ENCODE measurements at regions not wholly inside any gene's neighbourhood (a gene's known extent, or its start where the extent isn't known, plus 50 kb on each side); places are given as distances from the start of the nearest gene placed in this dataset.

- Histone ChIP-seq H3K4me1 (ENCODE audit: control insufficient read depth, low read length) (no peaks in the 10 kb centered on the region), H3F3A (ENCODE audit: control insufficient read depth, insufficient read depth) (no peaks in the 10 kb centered on the region), H3K27ac (ENCODE audit: low read depth, low read length) (no peak overlapping the region), H3K9me3 (ENCODE audit: control insufficient read depth, insufficient read depth, low read length) (no peaks in the 10 kb centered on the region), H3K36me3 (ENCODE audit: control insufficient read depth, low read length) (no peaks in the 10 kb centered on the region), H3K4me3 (ENCODE audit: low read length) (no peak overlapping the region), H3K79me2 (ENCODE audit: control insufficient read depth, low read length) (no peaks in the 10 kb centered on the region), H3K27me3 (ENCODE audit: control insufficient read depth, low read length) (no peaks in the 10 kb centered on the region), H3K4me2 (ENCODE audit: low read length) (no peak overlapping the region), H4K20me1 (ENCODE audit: control insufficient read depth, insufficient read depth, low read depth, low read length) (no peaks in the 10 kb centered on the region), H3K9me2 (replicated peaks; ENCODE audit: control insufficient read depth, low read length) (no peaks in the 10 kb centered on the region; the same call in 1 of the 2 replicates)
- TF ChIP-seq, protein P1, sequence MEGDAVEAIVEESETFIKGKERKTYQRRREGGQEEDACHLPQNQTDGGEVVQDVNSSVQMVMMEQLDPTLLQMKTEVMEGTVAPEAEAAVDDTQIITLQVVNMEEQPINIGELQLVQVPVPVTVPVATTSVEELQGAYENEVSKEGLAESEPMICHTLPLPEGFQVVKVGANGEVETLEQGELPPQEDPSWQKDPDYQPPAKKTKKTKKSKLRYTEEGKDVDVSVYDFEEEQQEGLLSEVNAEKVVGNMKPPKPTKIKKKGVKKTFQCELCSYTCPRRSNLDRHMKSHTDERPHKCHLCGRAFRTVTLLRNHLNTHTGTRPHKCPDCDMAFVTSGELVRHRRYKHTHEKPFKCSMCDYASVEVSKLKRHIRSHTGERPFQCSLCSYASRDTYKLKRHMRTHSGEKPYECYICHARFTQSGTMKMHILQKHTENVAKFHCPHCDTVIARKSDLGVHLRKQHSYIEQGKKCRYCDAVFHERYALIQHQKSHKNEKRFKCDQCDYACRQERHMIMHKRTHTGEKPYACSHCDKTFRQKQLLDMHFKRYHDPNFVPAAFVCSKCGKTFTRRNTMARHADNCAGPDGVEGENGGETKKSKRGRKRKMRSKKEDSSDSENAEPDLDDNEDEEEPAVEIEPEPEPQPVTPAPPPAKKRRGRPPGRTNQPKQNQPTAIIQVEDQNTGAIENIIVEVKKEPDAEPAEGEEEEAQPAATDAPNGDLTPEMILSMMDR (IDR thresholded peaks at IDR 0.05; ENCODE audit: low read depth, low read length, poor library complexity, severe bottlenecking) = no peak
- no peak for TF ChIP-seq EZH2phosphoT487 (IDR thresholded peaks at IDR 0.05; ENCODE audit: borderline replicate concordance, low read length)
Measured at GRCh38 chr9:26026423-26027100, 348.3 kb upstream of the TUSC1 start.

- no peaks in the 10 kb centered on the region for H3K79me2 ChIP-seq (ENCODE audit: control insufficient read depth, low read length)
Measured at GRCh38 chr9:26013199-26013598, 335.0 kb upstream of the TUSC1 start.

GRCh38 chr9:26012797-26013196 is 334.6 kb upstream of the TUSC1 start:
- H3K4me1 ChIP-seq (ENCODE audit: control insufficient read depth, low read length) = no peaks in the 10 kb centered on the region
- H3K4me2 ChIP-seq (ENCODE audit: low read length) = no peak overlapping the region
- no peaks in the 10 kb centered on the region for H3K9me2 ChIP-seq (replicated peaks; ENCODE audit: control insufficient read depth, low read length)
- no peaks in the 10 kb centered on the region for H3F3A ChIP-seq (ENCODE audit: control insufficient read depth, insufficient read depth)
- no peak overlapping the region for H3K4me3 ChIP-seq (ENCODE audit: low read length)
- no peaks in the 10 kb centered on the region for H3K36me3 ChIP-seq (ENCODE audit: control insufficient read depth, low read length)
- no peak overlapping the region for H3K27ac ChIP-seq (ENCODE audit: low read depth, low read length)
- no peaks in the 10 kb centered on the region for H3K9me3 ChIP-seq (ENCODE audit: control insufficient read depth, insufficient read depth, low read length)
- TF ChIP-seq, protein P1 (IDR thresholded peaks at IDR 0.05; ENCODE audit: low read depth, low read length, poor library complexity, severe bottlenecking) = no peak
- no peaks in the 10 kb centered on the region for H3K27me3 ChIP-seq (ENCODE audit: control insufficient read depth, low read length)
- H4K20me1 ChIP-seq (ENCODE audit: control insufficient read depth, insufficient read depth, low read depth, low read length) = no peaks in the 10 kb centered on the region
- no peaks in the 10 kb centered on the region for H3K79me2 ChIP-seq (ENCODE audit: control insufficient read depth, low read length)

More at GRCh38 chr9:26013199-26013598, 335.0 kb upstream of the TUSC1 start:
- Histone ChIP-seq H3K4me3 (ENCODE audit: low read length) (no peak overlapping the region), H3K9me2 (replicated peaks; ENCODE audit: control insufficient read depth, low read length) (no peaks in the 10 kb centered on the region), H3K36me3 (ENCODE audit: control insufficient read depth, low read length) (no peaks in the 10 kb centered on the region), H3F3A (ENCODE audit: control insufficient read depth, insufficient read depth) (no peaks in the 10 kb centered on the region), H4K20me1 (ENCODE audit: control insufficient read depth, insufficient read depth, low read depth, low read length) (no peaks in the 10 kb centered on the region), H3K4me1 (ENCODE audit: control insufficient read depth, low read length) (no peaks in the 10 kb centered on the region), H3K9me3 (ENCODE audit: control insufficient read depth, insufficient read depth, low read length) (no peaks in the 10 kb centered on the region), H3K4me2 (ENCODE audit: low read length) (no peak overlapping the region), H3K27ac (ENCODE audit: low read depth, low read length) (no peak overlapping the region), H3K27me3 (ENCODE audit: control insufficient read depth, low read length) (no peaks in the 10 kb centered on the region)
- TF ChIP-seq, protein P1 (IDR thresholded peaks at IDR 0.05; ENCODE audit: low read depth, low read length, poor library complexity, severe bottlenecking) = no peak
- no peak for TF ChIP-seq EZH2phosphoT487 (IDR thresholded peaks at IDR 0.05; ENCODE audit: borderline replicate concordance, low read length)
